Lower leg skin (tissue), 4 donors: ENCODE measurements at regions not wholly inside any gene's neighbourhood (a gene's known extent, or its start where the extent isn't known, plus 50 kb on each side); places are given as distances from the start of the nearest gene placed in this dataset.
"Not testable (repeated sequence)": the region's sequence is repeated elsewhere in the genome, so short reads cannot be mapped to it uniquely, and the experiment has no call there.

Source experiments
- DNase-seq, 2 donors: peaks; one replicate each; pipeline ENCODE4 v3.0.0-alpha.2; 2019; ENCODE audit warnings: low spot score in 2 of 2
- H3K4me3 ChIP-seq: fragments of 200-600 bp; sonication (generic); 2 replicates; pipeline ENCODE4 v1.5.1; 2017; ENCODE audit warnings: mild to moderate bottlenecking, low read depth; ENCODE audit not compliant: poor library complexity, severe bottlenecking
- CTCF ChIP-seq, 3 donors: fragments of 450-650 bp; IDR thresholded peaks; one replicate each; pipeline ENCODE4 v1.5.1; 2016; ENCODE audit warnings: antibody characterized with exemption in 3 of 3, mild to moderate bottlenecking in 3 of 3, moderate library complexity in 2 of 3
- POLR2A ChIP-seq, 2 donors: fragments of 450-650 bp; IDR thresholded peaks; one replicate each; pipeline ENCODE4 v1.6.1; 2016 to 2017; ENCODE audit warnings: antibody characterized with exemption in 2 of 2, mild to moderate bottlenecking in 1 of 2, moderate library complexity in 1 of 2
- WGBS, 2 donors: methylation state at CpG; one replicate each; pipeline ENCODE4 v1.1.5; 2018; 5-methylcytosine and 5-hydroxymethylcytosine counted together
- intact Hi-C: fragments of 100-400 bp; cut with DNase I; formaldehyde crosslinking; loops from one replicate; pipeline ENCODE4 v1.15.0; 2023; ENCODE audit warnings: low total_unique reads

- DNase-seq = no peak
- WGBS, 2 donors = 56% methylated on average over 2 of the region's 2 CpGs
- intact Hi-C loops = no loop called here
- H3K4me3 ChIP-seq = no peak overlapping the region
- TF ChIP-seq POLR2A (IDR thresholded peaks at IDR 0.05) (no peak), CTCF (IDR thresholded peaks at IDR 0.05) (no peak)
Measured at GRCh38 chr4:112082954-112083586, 62.2 kb upstream of the FAM241A start.

GRCh38 chr4:112083587-112084347 is 61.5 kb upstream of the FAM241A start:
- 76 to 77% methylated on average over 3 of the region's 3 CpGs for WGBS, 2 donors
- TF ChIP-seq POLR2A (IDR thresholded peaks at IDR 0.05) (no peak), CTCF (IDR thresholded peaks at IDR 0.05) (no peak)
- H3K4me3 ChIP-seq = no peak overlapping the region
- intact Hi-C loops = no loop called here
- no peak for DNase-seq

GRCh38 chr4:112085156-112086035 is 59.9 kb upstream of the FAM241A start:
- H3K4me3 ChIP-seq = no peak overlapping the region
- TF ChIP-seq POLR2A (IDR thresholded peaks at IDR 0.05) = no peak
- no peak for TF ChIP-seq CTCF (IDR thresholded peaks at IDR 0.05)
- 77 to 80% methylated on average over 6 of the region's 6 CpGs for WGBS, 2 donors
- intact Hi-C loops = no loop called here
- no peak for DNase-seq

- H3K4me3 ChIP-seq = no peak overlapping the region
- TF ChIP-seq POLR2A (IDR thresholded peaks at IDR 0.05) (no peak), CTCF (IDR thresholded peaks at IDR 0.05) (no peak)
- no peak for DNase-seq
- intact Hi-C loops = no loop called here
Measured at GRCh38 chr4:112086036-112086434, 59.2 kb upstream of the FAM241A start.

- DNase-seq, H3K4me3 ChIP-seq, intact Hi-C loops: not testable (repeated sequence)
- WGBS, 2 donors = 87 to 89% methylated on average over 17 of the region's 17 CpGs
Measured at GRCh38 chr4:112086661-112087060, 58.6 kb upstream of the FAM241A start.

- 82 to 85% methylated on average over 2 of the region's 2 CpGs for WGBS, 2 donors
- intact Hi-C loops, DNase-seq, H3K4me3 ChIP-seq: not testable (repeated sequence)
Measured at GRCh38 chr4:112092330-112092729, 52.9 kb upstream of the FAM241A start.
